ENCODE measurements at regions not wholly inside any gene's neighbourhood (a gene's known extent, or its start where the extent isn't known, plus 50 kb on each side); places are given as distances from the start of the nearest gene placed in this dataset.

- ChIA-PET CTCF (interaction anchor here (0.6 kb wide), 1 partner anchor 575 kb away, joined by 3 read pairs; no protein-coding TSS in a partner anchor), POLR2A (ENCODE audit: low non-redundant PET) (interaction anchor here (0.5 kb wide), 1 partner anchor 33 kb away, joined by 3 read pairs; no protein-coding TSS in a partner anchor)
- no peak for TF ChIP-seq CTCF (conservative IDR thresholded peaks at IDR 0.05; ENCODE audit: low read depth)
- DNase-seq (ENCODE audit: low spot score): no peak
- H3K27ac ChIP-seq: no peak overlapping the region
Observed at GRCh38 chr5:77157732-77158532, 52.5 kb upstream of the PDE8B start.

GRCh38 chr5:77156379-77156778 lies 54.1 kb upstream of the PDE8B start:
- DNase-seq (ENCODE audit: low spot score): no peak
- ChIA-PET POLR2A (ENCODE audit: low non-redundant PET) (no interaction called here), CTCF (interaction anchor here (2.3 kb wide), 1 partner anchor 12 kb away, joined by 9 read pairs; no protein-coding TSS in a partner anchor)
- TF ChIP-seq CTCF (conservative IDR thresholded peaks at IDR 0.05; ENCODE audit: low read depth): no peak
- H3K27ac ChIP-seq: no peak overlapping the region

- CTCF ChIA-PET: interaction anchor here (2.3 kb wide), 1 partner anchor 10 kb away, joined by 9 read pairs; no protein-coding TSS in a partner anchor
- H3K27ac ChIP-seq: no peak overlapping the region
- DNase-seq (ENCODE audit: low spot score): no peak
- no peak for TF ChIP-seq CTCF (conservative IDR thresholded peaks at IDR 0.05; ENCODE audit: low read depth)
- POLR2A ChIA-PET (ENCODE audit: low non-redundant PET): no interaction called here
Observed at GRCh38 chr5:77155179-77155785, 55.2 kb upstream of the PDE8B start.

GRCh38 chr5:77152441-77152840 lies 58.0 kb upstream of the PDE8B start:
- DNase-seq (ENCODE audit: low spot score): no peak
- ChIA-PET POLR2A (ENCODE audit: low non-redundant PET) (no interaction called here), CTCF (no interaction called here)
- no peak overlapping the region for H3K27ac ChIP-seq
- TF ChIP-seq CTCF (conservative IDR thresholded peaks at IDR 0.05; ENCODE audit: low read depth): no peak

GRCh38 chr5:77151501-77151900 lies 59.0 kb upstream of the PDE8B start:
- TF ChIP-seq CTCF (conservative IDR thresholded peaks at IDR 0.05; ENCODE audit: low read depth): no peak
- H3K27ac ChIP-seq: no peak overlapping the region
- no peak for DNase-seq (ENCODE audit: low spot score)
- POLR2A ChIA-PET (ENCODE audit: low non-redundant PET): no interaction called here
- CTCF ChIA-PET: interaction anchor here (1.2 kb wide), 1 partner anchor 29 kb away, joined by 3 read pairs; no protein-coding TSS in a partner anchor

DNA sequence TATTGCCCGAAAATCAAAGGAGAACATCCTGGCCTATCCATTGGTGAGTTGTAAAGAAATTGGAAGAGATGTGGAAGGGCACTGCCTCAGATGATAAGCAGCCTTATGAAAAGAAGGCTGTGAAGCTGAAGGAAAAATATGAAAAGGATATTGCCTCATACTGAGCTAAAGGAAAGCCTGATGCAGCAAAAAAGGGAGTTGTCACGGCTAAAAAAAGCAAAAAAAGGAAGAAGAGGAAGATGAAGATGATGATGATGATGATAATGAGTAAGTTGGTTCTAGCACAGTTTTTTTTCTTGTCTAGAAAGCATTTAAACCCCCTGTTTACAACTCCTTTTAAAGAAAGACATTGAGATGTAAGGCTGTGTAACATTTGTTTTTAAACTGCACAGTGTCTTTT lies 59.8 kb upstream of the ZBED3 start:
- ChIA-PET POLR2A (ENCODE audit: low non-redundant PET) (no interaction called here), CTCF (interaction anchor here (0.6 to 0.7 kb wide), 2 partner anchors 830 to 1199 kb away, joined by 3 read pairs; no protein-coding TSS in a partner anchor)
- DNase-seq (ENCODE audit: low spot score): no peak
- no peak overlapping the region for H3K27ac ChIP-seq
- no peak for TF ChIP-seq CTCF (conservative IDR thresholded peaks at IDR 0.05; ENCODE audit: low read depth)
